Esophagus muscularis mucosa (tissue), 4 donors: ENCODE measurements at regions not wholly inside any gene's neighbourhood (a gene's known extent, or its start where the extent isn't known, plus 50 kb on each side); places are given as distances from the start of the nearest gene placed in this dataset.

ENCODE experiments used
- DNase-seq: peaks from one replicate; pipeline ENCODE4 v3.0.0-alpha.2; 2017; ENCODE audit errors: extremely low spot score
- H3K27ac ChIP-seq, 4 donors: fragments of 200-600 bp; sonication (generic); replicated peaks in 1 of 4; 1 replicate in 3 of 4; 2 replicates in 1 of 4; pipeline ENCODE4 v1.5.1; 2016 to 2019; ENCODE audit warnings: mild to moderate bottlenecking in 1 of 4
- H3K27me3 ChIP-seq, 4 donors: fragments of 200-600 bp; sonication (generic); one replicate each; pipeline versions ENCODE4 v1.5.1 to v1.6.0; 2016 to 2019
- H3K36me3 ChIP-seq, 4 donors: fragments of 200-600 bp; sonication (generic); one replicate each; pipeline ENCODE4 v1.5.1; 2016 to 2019
- H3K4me1 ChIP-seq, 4 donors: fragments of 200-600 bp; sonication (generic); one replicate each; pipeline ENCODE4 v1.5.1; 2016 to 2019
- H3K4me3 ChIP-seq, 4 donors: fragments of 200-600 bp; sonication (generic); 1 replicate in 2 of 4; 2 replicates in 2 of 4; pipeline ENCODE4 v1.5.1; 2016 to 2019; ENCODE audit warnings: mild to moderate bottlenecking in 4 of 4, moderate library complexity in 1 of 4
- H3K9me3 ChIP-seq, 4 donors: fragments of 200-600 bp; sonication (generic); 1 replicate in 3 of 4; 2 replicates in 1 of 4; pipeline ENCODE4 v1.5.1; 2016 to 2019
- CTCF ChIP-seq, 3 experiments: fragments of 200-600 bp in 2 of 3; fragments of 450-650 bp in 1 of 3; sonication (generic) in 2 of 3; IDR thresholded peaks; one replicate each; pipeline ENCODE4 v1.5.1; 2017 to 2019; ENCODE audit warnings: antibody characterized with exemption in 3 of 3, mild to moderate bottlenecking in 2 of 3, moderate library complexity in 1 of 3
- EP300 ChIP-seq: sonication (generic); formaldehyde crosslinking; IDR thresholded peaks from one replicate; pipeline ENCODE4 v1.6.1; 2017; ENCODE audit warnings: antibody characterized with exemption
- POLR2A ChIP-seq: fragments of 450-650 bp; IDR thresholded peaks from one replicate; pipeline ENCODE4 v1.6.1; 2017; ENCODE audit warnings: antibody characterized with exemption, moderate library complexity, mild to moderate bottlenecking, low read depth
- POLR2AphosphoS5 ChIP-seq, 2 donors: sonication (generic); formaldehyde crosslinking; IDR thresholded peaks; one replicate each; pipeline ENCODE4 v1.6.1; 2017; ENCODE audit warnings: antibody characterized with exemption in 2 of 2
- WGBS: methylation state at CpG from one replicate; pipeline ENCODE4 v1.1.5; 2018; 5-methylcytosine and 5-hydroxymethylcytosine counted together
- intact Hi-C: fragments of 100-400 bp; cut with DNase I; formaldehyde crosslinking; loops from one replicate; pipeline ENCODE4 v1.15.1; 2023

GRCh38 chr5:18018472-18018871 lies 384.2 kb downstream of the TAF11L14 start:
- H3K9me3 ChIP-seq: peaks cover 0 to 4% (median 0%) of the 10 kb centered on the region in 4 donors
- H3K27me3 ChIP-seq: no peaks in the 10 kb centered on the region
- 47% methylated on average over 2 of the region's 2 CpGs for whole genome bisulfite sequencing
- intact Hi-C loops: no loop called here
- DNase-seq: no peak
- H3K4me3 ChIP-seq: no peak overlapping the region
- no peak for TF ChIP-seq EP300
- no peaks in the 10 kb centered on the region for H3K36me3 ChIP-seq
- H3K27ac ChIP-seq: no peak overlapping the region
- no peaks in the 10 kb centered on the region for H3K4me1 ChIP-seq

GRCh38 chr5:18023275-18023674 lies 389.0 kb downstream of the TAF11L14 start:
- TF ChIP-seq EP300: no peak
- no peak for TF ChIP-seq CTCF (IDR thresholded peaks at IDR 0.05)
- TF ChIP-seq POLR2AphosphoS5 (IDR thresholded peaks at IDR 0.05): no peak
- no peak for TF ChIP-seq POLR2A
- Histone ChIP-seq H3K9me3 (no peaks in the 10 kb centered on the region), H3K36me3 (no peaks in the 10 kb centered on the region), H3K27me3 (no peaks in the 10 kb centered on the region), H3K27ac (no peak overlapping the region), H3K4me1 (no peaks in the 10 kb centered on the region), H3K4me3 (no peak overlapping the region)
- WGBS: 75% methylated on average over 2 of the region's 2 CpGs
- no peak for DNase-seq
- intact Hi-C loops: no loop called here

- no peak for TF ChIP-seq POLR2A
- TF ChIP-seq EP300: no peak
- no peak for TF ChIP-seq POLR2AphosphoS5 (IDR thresholded peaks at IDR 0.05)
- TF ChIP-seq CTCF (IDR thresholded peaks at IDR 0.05): no peak
- WGBS: 74% methylated on average over 2 of the region's 2 CpGs
Measured at GRCh38 chr5:18023986-18024385, 389.7 kb downstream of the TAF11L14 start.

GRCh38 chr5:18024542-18024941 lies 390.3 kb downstream of the TAF11L14 start:
- Histone ChIP-seq H3K9me3 (no peaks in the 10 kb centered on the region), H3K27me3 (no peaks in the 10 kb centered on the region), H3K27ac (no peak overlapping the region), H3K4me1 (no peaks in the 10 kb centered on the region), H3K36me3 (no peaks in the 10 kb centered on the region), H3K4me3 (no peak overlapping the region)
- no peak for DNase-seq
- TF ChIP-seq CTCF (IDR thresholded peaks at IDR 0.05) (no peak), EP300 (no peak), POLR2AphosphoS5 (IDR thresholded peaks at IDR 0.05) (no peak), POLR2A (no peak)
- intact Hi-C loops: no loop called here
- WGBS: 81% methylated on average over 2 of the region's 2 CpGs

More at GRCh38 chr5:18023986-18024385, 389.7 kb downstream of the TAF11L14 start:
- Histone ChIP-seq H3K9me3 (no peaks in the 10 kb centered on the region), H3K36me3 (no peaks in the 10 kb centered on the region), H3K27me3 (no peaks in the 10 kb centered on the region), H3K27ac (no peak overlapping the region), H3K4me1 (no peaks in the 10 kb centered on the region), H3K4me3 (no peak overlapping the region)
- no peak for DNase-seq
- intact Hi-C loops: no loop called here

- intact Hi-C loops: no loop called here
- DNase-seq: no peak
- no peak overlapping the region for H3K27ac ChIP-seq
- no peaks in the 10 kb centered on the region for H3K9me3 ChIP-seq
- H3K4me3 ChIP-seq: no peak overlapping the region
- H3K36me3 ChIP-seq: no peaks in the 10 kb centered on the region
- no peaks in the 10 kb centered on the region for H3K4me1 ChIP-seq
- no peak for TF ChIP-seq POLR2A
- TF ChIP-seq EP300: no peak
- no peak for TF ChIP-seq POLR2AphosphoS5 (IDR thresholded peaks at IDR 0.05)
- no peak for TF ChIP-seq CTCF (IDR thresholded peaks at IDR 0.05)
- no peaks in the 10 kb centered on the region for H3K27me3 ChIP-seq
Measured at GRCh38 chr5:18027241-18027867, 393.1 kb downstream of the TAF11L14 start.
